ENCODE measurements at regions not wholly inside any gene's neighbourhood (a gene's known extent, or its start where the extent isn't known, plus 50 kb on each side); places are given as distances from the start of the nearest gene placed in this dataset.

- TF ChIP-seq CTCF (IDR thresholded peaks at IDR 0.05) (no peak), POLR2A (IDR thresholded peaks at IDR 0.05) (no peak)
Measured at GRCh38 chr2:129274918-129275317, 704.5 kb upstream of the RAB6C start.

Measured in Peyer's patch (tissue), 4 donors.